ENCODE measurements at regions not wholly inside any gene's neighbourhood (a gene's known extent, or its start where the extent isn't known, plus 50 kb on each side); places are given as distances from the start of the nearest gene placed in this dataset.

DNA sequence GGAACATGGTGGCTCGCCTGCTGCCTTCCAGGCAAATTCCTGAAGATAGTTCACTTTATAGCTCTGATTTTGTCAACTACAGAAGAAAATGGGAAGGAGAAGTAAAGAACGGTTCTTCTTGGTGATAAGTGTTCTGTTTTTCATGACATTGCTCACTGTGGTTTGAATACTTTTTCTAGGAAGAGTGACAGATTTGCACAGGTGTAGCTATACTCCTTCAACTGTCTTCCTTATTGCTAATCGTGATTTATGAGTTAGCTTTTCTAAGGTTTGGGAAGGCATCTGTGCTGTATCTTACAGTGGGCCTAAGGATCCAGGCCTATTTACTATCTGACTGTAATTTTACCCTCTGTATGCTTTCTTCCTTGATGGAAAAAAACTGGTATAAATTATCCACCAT is 405.6 kb downstream of the NDFIP2 start:
- ATAC-seq (ENCODE audit: low FRiP score) (no peak), DNase-seq (ENCODE audit: low spot score) (no peak)
- no peak for TF ChIP-seq CTCF (IDR thresholded peaks at IDR 0.05)

- no peak for TF ChIP-seq CTCF (IDR thresholded peaks at IDR 0.05)
- ATAC-seq (ENCODE audit: low FRiP score), result no peak
These were observed 403.9 kb downstream of the NDFIP2 start for GRCh38 chr13:79884890-79885289.

DNA sequence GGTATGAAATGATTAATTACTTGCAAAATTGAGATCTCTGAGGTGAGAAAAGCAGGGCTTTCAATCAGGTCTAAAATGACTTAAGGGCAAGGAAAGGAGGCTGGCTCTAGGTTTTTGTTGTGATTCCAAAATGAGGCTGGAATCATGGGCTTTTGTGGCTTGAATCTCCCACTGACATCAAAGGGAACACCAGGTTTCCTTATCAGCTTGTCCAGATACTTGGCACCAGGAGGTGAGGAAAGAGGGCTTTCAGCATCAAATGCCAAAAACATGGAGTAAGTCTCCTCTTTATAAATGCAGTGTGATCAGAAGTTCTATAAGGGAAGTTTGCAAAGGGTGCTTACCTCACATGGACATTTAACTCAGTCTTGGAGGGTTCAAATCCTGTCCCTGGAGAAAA is 402.3 kb downstream of the NDFIP2 start:
- no peak for DNase-seq (ENCODE audit: low spot score)
- TF ChIP-seq CTCF (IDR thresholded peaks at IDR 0.05), result no peak
- no peak for ATAC-seq (ENCODE audit: low FRiP score)

More at GRCh38 chr13:79884890-79885289, 403.9 kb downstream of the NDFIP2 start:
- no peak for DNase-seq (ENCODE audit: low spot score)

DNA sequence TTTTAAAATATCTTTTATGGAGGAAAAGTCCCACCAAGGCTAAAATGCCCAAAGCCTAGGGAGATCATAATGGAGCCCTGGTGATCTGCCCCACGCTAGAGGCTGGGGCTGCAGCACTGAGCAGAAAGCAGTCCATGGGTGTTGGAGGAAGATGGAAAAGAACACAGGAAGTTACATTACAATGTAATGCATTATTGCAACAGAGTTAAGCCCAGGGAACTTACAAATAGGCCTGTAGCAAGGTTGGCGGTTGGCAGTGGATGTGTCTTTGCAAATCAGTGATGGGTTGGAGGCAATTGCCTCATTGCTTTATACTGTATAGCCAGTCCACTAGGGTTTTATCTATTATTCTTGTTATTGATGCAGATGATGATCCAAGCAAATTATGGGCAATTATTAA is 399.9 kb downstream of the NDFIP2 start:
- ATAC-seq (ENCODE audit: low FRiP score) (no peak), DNase-seq (ENCODE audit: low spot score) (no peak)
- TF ChIP-seq CTCF (IDR thresholded peaks at IDR 0.05), result no peak

DNA sequence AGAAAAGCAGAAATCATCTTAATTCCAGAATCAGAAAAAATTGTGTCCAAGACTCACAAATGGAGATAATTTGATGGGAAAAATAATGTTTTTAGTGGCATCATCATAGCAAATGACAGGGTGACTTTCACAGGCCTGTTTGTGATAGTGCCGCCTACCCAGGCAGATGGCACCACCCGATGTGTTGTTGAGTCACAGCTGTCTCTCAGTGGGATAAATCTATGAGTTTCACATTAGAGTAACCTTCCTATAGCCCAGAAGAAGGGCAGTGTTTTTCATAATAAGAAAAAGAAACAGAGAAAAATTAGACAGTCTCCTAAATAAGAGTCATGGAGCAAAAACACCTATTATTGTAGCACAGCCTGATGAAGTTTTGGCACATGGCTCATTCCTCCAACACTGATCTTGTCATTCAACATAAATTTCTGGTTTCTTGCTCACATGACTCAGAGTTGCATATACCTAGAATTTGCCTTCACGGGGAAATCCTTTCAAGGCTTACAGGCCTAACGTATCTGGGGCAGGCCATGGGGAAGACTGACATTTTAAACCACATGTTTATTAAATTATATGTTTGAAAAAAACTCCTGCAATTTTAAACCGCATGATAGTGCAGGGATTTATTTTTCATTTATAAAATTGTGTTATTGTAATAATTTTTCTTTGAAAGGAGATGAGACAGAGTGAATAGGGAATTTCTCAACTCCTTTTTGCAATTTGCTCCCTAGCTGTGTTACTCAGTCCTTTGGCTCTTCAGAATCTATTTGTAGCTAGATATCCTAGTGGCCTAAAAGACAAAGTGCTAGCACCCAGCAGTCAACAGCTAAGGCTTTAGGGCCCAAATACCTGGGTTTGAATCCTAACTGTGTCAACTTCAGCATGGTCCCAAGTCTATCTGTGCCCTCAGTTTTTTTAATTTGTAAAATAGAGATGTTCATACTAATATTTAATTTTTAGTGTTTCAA is 393.7 kb downstream of the NDFIP2 start:
- TF ChIP-seq CTCF (IDR thresholded peaks at IDR 0.05), result no peak
- ATAC-seq (ENCODE audit: low FRiP score) (no peak), DNase-seq (ENCODE audit: low spot score) (no peak)

DNA sequence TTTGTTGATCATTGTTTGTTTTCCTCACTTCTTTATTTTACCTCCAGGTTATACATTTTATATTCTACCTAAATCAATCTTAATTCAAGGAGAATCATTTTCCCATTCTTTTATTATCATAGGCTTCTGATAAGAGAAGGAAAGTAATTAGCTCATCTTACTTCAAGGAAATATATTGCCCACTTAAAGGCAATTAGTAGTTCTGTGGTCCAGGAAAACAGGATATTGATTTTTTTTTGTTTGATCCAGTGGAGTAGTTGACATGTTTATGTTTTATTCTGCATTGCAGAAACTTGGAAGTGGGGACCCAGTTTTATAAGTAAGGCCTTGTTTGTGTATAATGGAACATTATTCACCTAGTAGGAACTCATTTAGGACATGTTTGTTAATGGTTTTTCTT is 390.6 kb downstream of the NDFIP2 start:
- TF ChIP-seq CTCF (IDR thresholded peaks at IDR 0.05), result no peak
- DNase-seq (ENCODE audit: low spot score) (no peak), ATAC-seq (ENCODE audit: low FRiP score) (no peak)

DNA sequence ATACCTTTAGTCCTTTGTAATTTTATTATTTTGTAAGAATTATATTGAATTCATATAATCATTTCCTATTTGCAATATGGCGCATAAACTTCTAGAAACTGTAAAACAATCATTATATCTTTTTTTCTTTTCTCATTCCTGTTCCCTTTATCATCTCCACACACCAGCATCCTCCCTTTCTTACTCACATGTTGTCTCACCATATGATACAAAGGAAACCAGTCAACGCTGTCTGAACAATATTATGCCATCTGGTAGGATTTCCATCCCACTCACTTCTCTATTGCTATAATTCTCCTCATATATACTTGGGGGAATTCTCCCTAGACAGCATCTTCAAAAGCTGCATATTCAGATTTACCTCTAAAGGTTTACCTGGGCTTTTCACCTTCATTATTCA is 389.8 kb downstream of the NDFIP2 start:
- ATAC-seq (ENCODE audit: low FRiP score), result no peak
- DNase-seq (ENCODE audit: low spot score), result no peak
- TF ChIP-seq CTCF (IDR thresholded peaks at IDR 0.05), result no peak

All from omental fat pad (tissue), 3 donors.